GM19395 (cell line): ENCODE measurements at regions not wholly inside any gene's neighbourhood (a gene's known extent, or its start where the extent isn't known, plus 50 kb on each side); places are given as distances from the start of the nearest gene placed in this dataset.
"Not testable (repeated sequence)": the region's sequence is repeated elsewhere in the genome, so short reads cannot be mapped to it uniquely, and the experiment has no call there.

ENCODE experiments used
- ATAC-seq: cut with Tn5 transposase; IDR thresholded peaks from one replicate; pipeline ENCODE4 v1.9.1; 2021; ENCODE audit warnings: mild to moderate bottlenecking, moderate library complexity; ENCODE audit not compliant: unreplicated experiment

DNA sequence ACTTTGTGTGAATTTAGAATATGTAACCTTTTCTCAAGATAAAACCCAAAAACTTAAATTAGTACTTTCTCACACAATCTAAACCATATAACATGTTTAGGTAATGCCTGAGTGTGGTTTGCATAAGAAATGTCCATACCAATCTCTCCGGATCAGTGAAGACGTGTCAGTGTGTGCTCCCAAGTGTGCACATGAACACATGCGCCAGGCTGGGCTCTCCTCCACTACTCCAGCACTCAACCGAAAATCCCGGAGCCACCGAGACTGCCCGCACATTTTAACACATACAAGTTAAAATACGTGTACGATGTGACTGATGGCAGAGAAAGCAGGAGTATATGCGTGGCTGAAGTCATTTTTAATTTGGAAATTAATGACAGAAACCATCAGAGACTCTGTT, 658.4 kb downstream of the EFNA5 start:
- no peak for ATAC-seq

DNA sequence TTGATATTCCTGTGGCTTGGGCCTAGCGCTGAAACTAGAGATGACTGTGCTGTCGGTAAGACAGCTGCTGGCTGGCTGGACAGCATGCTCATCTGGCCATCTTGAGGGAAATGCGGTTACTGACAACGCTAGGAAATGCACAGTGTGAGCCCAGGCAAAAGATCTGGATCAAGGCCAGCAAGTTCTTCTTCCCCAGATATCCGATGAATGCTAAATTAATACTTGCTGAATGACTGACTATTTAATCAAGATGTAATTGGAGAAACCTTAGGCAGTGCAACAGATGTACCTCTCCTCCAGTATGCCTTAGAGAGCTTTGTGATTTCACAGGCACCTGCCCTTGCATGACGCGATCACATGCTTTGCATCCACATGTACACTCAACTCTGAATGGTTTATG, 659.1 kb downstream of the EFNA5 start:
- ATAC-seq: no peak

DNA sequence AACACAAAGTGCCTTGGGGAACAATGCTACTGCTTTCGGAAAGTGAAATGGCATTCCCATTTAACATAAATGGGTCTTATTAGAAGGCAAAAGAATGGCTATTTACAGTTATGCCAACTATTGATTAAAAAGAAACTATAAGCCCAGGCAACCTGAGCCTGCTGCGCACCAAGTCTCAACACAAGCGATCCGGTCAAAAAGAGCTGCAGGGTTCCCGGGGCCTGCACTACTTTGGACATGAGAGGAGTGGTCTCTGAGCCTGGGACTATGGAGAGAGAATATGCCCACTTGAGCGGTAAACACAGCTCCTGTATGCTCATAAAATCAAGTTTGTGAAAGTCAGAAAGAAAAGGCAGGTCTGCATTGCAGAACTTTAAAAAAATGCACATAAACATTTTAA, 660.7 kb downstream of the EFNA5 start:
- no peak for ATAC-seq

DNA sequence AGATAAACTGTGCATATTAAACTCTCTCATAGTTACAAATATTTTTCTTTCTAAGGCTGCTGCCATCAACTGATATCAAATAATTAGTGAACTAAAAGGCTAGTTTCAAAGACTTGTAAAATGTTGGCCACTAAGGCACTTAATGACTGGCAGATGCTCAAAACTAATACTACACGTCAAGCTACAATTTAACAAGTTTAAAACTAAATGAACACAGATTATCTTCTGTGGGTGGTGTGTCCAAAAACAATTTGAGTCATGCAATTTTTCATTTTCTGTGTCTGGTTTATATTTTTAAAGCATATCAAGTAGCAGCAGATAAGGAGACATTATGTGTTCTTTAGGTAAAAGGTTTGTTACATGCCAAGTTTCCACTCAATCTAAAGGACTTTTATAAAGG, 665.1 kb downstream of the EFNA5 start:
- no peak for ATAC-seq

DNA sequence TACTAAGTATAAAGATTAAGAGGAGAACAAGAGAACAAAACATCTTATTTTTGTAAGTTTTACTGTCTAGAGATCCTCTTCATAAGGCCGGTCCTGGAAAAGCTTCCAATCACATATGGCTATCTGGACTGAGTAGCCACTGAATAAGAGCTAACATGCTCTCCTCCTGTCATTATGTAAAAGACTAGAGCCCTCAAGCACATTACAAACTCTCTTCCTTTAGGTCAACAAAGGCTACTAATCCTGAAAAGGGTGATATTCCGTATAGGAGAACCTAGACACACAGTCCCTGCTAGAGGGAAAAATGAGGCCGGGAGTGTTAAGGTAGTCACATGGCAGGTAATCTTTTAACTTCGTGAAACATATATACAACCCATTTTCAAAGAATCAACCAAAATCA, 665.6 kb downstream of the EFNA5 start:
- no peak for ATAC-seq

DNA sequence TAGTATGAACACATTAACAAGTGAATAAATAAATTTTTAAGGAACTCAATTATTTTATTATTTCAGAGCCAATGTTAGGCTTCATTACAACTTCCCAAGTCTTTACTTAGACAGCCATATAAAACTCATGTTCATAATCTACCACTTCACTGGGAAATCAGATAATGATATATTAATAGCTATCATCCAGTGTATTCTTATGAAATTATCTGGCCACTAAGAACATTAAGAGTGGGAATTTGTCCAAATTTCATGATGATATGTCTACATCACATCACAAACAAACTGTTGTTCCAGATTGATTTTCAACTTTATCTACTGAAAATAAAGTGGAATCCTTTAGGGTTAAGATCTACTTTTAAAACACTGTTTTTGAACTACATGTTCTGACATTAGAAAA, 668.6 kb downstream of the EFNA5 start:
- ATAC-seq: no peak

DNA sequence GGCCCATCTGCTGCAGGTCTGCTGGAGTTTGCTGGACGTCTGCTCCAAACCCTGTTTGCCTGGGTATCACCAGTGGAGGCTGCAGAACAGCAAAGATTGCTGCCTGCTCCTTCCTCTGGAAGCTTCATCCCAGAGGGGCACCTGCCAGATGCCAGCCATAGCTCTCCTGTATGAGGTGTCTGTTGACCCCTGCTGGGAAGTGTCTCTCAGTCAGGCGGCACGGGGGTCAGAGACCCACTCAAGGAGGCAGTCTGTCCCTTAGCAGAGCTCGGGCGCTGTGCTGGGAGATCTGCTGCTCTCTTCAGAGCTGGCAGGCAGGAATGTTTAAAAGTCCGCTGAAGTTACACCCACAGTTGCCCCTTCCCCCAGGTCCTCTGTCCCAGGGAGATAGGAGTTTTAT, 671.2 kb downstream of the EFNA5 start:
- ATAC-seq: not testable (repeated sequence)

DNA sequence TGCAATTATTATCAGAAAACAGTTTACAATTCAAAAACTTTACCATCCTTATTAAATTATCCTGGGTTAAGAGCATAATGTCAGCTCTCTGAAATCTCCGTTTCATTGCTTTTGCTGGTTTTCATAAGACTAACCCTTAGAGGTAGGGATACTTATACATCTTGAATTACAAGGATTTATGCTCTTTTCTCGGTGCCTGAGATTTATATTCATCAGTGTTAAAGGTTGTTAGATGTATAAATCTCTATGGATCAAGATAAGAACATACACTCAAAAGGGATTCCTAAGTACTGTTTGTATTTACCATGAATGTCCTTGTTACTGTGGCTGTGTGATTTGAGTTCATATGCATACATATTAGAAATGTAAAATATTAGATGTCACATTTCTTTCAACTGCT, 684.7 kb downstream of the EFNA5 start:
- no peak for ATAC-seq

DNA sequence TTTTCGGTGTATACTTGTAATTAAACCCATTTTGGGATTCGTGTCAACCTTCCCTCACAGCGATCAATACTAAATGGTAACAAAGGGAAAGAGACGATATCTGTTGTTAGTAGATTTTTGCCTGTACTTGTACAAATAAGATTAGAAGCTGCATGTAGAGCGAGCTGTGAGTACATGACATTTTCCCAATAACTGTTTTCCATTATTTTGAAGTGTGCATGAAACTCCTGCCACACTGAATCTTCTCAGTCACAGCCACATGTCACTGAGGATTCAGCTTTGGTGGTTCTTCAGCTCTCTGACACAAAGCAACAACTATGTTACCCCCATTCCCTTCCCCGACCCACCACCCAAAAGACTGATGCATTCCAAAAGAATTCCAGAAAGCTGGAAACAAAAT, 685.6 kb downstream of the EFNA5 start:
- no peak for ATAC-seq

DNA sequence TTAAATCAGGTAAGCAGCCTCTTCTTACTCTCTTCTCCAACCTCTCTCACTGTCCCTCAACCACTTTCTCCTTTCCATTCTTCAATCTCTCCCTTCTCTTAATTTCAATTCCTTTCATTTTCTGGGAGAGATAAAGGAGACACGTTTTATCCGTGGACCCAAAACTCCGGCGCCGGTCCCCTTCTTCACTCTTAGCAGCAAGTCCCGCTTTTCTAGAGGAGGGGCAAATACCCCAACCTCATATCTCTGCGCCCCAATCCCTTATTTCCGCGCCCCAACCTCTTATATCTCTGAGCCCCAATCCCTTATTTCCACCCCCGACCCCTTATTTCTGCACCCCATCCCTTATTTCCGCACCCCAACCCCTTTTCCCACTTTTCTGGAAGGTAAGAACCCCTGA, 691.6 kb downstream of the EFNA5 start:
- ATAC-seq: not testable (repeated sequence)

DNA sequence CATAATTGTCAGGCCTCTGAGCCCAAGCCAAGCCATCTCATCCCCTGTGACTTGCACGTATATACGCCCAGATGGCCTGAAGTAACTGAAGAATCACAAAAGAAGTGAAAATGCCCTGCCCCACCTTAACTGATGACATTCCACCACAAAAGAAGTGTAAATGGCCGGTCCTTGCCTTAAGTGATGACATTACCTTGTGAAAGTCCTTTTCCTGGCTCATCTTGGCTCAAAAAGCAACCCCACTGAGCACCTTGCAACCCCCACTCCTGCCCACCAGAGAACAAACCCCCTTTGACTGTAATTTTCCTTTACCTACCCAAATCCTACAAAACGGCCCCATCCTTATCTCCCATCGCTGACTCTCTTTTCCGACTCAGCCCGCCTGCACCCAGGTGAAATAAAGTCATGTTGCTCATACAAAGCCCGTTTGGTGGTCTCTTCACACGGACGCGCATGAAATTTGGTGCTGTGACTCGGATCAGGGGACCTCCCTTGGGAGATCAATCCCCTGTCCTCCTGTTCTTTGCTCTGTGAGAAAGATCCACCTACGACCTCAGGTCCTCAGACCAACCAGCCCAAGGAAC, 692.1 kb downstream of the EFNA5 start:
- ATAC-seq: not testable (repeated sequence)

DNA sequence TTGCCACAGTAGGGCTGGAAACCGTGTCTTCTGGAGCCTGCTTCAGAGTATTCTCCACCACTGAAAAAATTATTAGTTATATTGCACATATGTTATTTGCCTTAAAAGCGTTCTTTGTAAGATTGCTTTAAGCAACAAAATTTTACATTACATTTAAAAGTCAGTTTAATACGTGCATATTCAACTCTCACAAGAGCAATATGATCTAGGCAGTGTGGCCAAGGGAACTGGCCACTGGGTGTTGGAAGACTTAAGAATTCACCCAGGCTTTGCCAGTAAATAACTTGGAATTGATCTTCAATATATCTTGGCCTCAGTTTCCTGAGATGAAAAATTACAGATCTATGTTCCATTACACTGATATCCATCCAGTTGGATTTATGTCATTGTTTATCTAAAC, 694.4 kb downstream of the EFNA5 start:
- ATAC-seq: no peak

DNA sequence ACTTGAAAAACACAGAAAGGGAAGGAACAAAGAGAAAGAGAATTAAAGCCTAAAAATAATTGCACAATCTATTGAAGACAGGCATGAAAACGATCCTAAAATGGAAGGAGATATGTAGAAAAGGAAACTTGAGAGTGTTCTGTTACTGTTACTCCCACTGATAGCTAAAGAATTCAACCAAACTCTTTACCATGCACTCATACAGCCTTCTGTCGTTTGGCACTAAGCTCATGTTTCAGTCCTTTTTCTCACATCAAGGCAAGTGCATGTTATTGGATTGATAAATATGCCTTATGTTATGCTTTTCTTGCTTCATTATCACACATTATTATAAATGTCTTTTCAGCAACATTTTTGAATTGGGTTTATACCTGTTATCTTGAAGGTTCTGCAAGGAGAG, 696.5 kb downstream of the EFNA5 start:
- ATAC-seq: no peak

DNA sequence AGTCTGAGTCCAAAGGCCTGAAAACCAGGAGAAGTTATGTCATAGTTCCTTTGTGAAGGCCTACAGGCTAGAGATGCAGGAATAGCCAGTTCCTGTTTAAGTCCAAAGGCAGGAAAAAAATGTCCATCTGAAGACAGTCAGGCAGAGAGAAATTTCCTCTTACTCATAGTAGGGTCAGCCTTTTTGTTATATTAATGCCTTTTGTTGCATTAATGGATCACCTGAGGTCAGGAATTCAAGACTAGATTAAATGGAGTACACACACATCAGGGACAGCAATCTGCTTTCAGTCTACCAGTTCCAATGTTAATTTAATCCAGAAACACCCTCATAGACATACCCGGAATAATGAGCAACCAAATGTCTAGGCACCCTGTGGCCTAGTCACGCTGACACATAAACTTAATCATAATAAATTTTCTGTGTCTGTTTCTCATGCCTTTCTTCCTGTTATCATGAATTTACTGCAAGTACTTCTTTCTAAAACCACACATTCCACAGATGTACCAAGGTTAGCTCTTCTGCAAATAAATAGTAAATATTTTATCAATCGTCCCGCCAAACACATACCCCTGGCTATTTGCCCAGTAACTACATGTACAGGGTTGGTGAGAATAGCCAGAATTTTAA, 703.9 kb downstream of the EFNA5 start:
- ATAC-seq: no peak

DNA sequence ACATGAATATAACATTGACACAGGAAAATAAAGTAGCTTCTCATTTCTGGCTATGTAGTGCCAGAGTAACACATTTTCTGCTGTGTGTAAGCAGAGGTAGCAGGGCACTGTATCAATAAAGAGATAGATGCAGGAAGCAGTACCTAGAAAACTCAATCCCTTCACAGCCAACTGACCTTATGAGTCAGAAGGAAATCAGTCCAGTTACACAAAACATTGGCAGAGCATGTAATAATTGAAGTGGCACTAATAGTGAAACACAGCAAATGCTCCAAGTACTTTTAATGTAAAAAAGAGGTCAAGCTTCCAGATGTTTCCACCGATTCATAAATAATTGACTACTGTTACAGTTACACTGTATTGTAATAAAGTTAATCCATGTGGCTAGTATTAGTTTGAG, 706.6 kb downstream of the EFNA5 start:
- ATAC-seq: no peak

DNA sequence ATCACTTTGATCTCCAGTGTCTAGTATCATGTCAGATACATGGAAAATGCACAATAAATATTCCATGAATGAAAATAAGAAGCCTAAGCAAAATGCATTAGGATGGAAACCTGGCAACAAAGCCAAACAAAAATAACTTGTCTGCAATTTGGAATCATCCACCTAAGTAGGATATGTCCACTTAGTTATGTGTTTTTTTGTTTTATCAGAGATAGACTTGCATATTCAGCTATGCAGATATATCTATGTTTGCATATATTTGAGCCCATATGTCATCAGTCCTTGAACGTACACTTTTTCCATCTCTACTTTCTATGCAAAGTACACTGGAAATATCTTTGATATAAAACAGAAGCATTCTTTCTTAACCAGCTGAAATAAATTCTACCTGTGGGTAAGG, 707.1 kb downstream of the EFNA5 start:
- no peak for ATAC-seq

DNA sequence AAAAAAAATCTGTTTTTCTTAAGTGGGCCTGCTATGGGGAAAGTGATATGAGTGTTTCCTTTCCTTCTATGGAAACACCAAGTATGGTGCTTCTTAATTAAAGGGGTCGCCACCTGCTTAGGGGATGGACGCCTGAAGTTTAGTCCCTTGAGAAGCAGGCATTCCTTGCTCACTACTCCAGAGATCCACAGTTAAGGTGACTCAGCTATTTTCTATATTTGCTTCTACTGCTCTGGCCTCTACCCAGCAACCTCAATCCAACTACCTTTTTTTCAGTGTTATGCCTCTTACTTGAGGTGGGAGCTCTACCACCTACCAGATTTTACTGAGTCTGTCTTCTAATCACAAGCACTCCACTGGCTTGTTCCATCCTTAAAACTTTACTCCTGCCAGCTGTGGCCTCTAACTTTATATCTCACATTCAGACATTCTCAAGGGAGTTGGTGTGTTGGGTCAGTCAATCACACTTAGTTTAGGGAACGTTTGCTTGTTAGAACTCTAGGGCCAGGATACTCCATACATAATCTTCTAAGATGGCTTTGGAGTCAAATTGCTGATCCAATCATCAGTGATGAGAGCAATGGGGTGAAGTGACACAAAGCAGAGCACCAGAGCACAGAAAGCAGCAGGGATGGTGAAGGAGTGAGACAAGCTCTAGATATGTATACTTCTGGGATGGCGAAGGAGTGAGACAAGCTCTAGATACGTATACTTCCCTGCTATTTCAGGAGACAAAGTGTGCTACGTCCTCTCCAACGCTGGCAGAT, 708.1 kb downstream of the EFNA5 start:
- ATAC-seq: no peak

DNA sequence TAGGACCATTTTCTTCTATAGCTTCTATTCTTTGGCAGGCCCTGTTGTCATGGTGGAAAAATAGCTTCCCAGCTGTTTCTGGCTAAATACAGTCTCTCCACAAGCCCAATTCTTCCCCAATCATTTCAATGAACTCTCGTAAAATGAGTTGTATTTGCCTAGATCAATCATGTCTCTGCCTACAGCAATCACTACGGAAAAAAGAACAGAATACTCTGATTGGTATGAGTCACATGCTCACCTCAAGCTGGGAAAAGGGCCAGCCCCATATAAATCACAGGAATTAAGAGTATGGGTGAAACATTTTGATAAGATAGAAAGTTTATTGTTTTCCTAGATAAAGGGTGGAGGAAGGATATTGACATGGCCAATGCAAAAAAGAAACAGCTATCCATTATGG, 711.4 kb downstream of the EFNA5 start:
- no peak for ATAC-seq

DNA sequence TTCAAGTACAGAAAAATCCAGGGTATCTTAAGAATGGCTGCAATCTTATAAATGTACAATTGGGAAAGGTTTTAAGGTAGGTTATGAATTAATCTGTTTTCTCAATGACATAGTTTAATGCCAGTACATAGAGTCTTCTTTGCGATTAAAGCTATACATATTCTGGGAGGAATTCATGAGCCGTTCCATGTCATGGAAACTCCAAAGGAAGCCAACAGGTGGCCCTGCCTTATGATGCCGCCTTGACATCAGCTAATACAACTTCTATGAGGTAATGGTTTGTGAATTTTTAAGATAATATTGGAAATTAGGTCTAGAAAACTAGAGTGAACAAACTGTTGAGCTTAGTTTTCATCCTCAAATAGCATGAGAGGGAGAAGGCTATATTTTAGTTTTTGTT, 713.4 kb downstream of the EFNA5 start:
- no peak for ATAC-seq

DNA sequence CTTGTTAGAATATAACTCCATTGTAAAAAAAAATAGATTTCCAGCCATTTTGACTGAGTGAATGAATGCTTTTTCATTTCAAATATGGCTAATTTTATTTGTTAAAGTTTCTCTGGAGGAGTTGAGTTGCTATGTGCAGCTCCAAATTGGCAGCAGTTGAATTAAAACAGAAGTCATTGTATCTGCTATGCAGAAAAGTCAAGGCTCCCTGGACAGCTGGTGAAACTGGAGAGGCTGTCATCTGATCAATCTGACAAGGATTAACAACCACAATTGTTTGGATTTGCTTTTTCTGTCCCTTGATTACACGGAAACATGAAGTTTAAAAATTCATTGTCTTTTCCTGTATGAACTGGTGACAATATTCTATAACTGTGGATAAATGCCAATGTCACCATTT, 713.9 kb downstream of the EFNA5 start:
- ATAC-seq: no peak

DNA sequence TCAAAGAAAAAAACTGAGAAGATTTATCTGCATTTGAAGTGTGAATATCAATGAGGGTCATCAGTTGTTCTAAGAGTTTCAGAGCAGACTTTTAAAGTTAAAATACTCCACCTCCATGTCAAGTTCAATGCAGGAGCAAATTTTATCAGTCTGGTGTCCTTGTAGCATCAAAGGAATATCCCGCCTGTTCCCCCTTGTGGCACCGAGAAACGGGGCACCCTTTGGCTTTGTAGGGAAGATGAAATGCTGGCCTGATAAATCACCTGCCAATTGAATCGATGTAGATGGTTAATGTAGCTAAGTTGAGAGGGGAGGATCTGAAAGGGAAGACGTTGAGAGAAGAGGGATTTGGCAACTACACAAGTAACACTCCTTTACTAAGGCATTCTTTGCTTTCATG, 714.5 kb downstream of the EFNA5 start:
- no peak for ATAC-seq

DNA sequence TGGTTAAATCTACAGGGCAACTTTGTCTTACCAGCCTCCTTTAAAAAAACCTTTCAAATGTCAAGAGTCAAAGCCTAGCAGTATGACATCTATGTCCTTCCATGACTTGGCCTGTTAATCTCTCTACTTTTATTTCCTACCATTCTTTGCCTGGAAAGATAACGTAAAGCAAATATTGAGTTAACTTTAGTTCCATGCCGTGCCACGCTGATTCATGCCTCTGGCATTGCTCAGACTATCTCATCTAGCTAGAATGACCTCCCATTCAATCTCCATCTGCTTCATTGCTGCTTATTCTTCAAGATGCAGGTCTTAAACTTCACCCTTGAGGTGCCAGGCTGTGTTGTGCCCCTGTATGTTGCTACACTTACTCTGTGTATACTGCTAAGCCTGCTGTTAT, 729.8 kb downstream of the EFNA5 start:
- no peak for ATAC-seq
